ENCODE measurements at regions not wholly inside any gene's neighbourhood (a gene's known extent, or its start where the extent isn't known, plus 50 kb on each side); places are given as distances from the start of the nearest gene placed in this dataset.

- Mint-ChIP-seq H3K4me3 (peak overlapping the region; percentile 42 to 83 (median 72)), H3K27ac (peak overlapping the region; percentile 36 to 96 (median 63)), H3K36me3 (no peaks in the 10 kb centered on the region), H3K9me3 (no peaks in the 10 kb centered on the region), H3K27me3 (peaks cover 5% of the 10 kb centered on the region), H3K4me1 (peaks cover 7 to 51% (median 39%) of the 10 kb centered on the region in 4 donors)
- no peaks in the 10 kb centered on the region for H3K36me3 ChIP-seq (ENCODE audit: control insufficient read depth, insufficient read depth, low read length)
- H3K27me3 ChIP-seq (ENCODE audit: control insufficient read depth, insufficient read depth, low read length), result no peaks in the 10 kb centered on the region
- no peaks in the 10 kb centered on the region for H3K9me3 ChIP-seq (ENCODE audit: control insufficient read depth in 2 of 2, low read length in 2 of 2)
- H3K4me3 ChIP-seq (ENCODE audit: low read depth, low read length), result peak overlapping the region; percentile 80
- H3K27ac ChIP-seq (ENCODE audit: insufficient read depth, low read length, poor library complexity, severe bottlenecking), result peak overlapping the region; percentile 0
- peak; percentile 83 to 85 for ATAC-seq (ENCODE audit: low read depth in 2 of 2)
- DNase-seq, result peak; percentile 34 to 89 (median 78)
- H3K4me1 ChIP-seq (ENCODE audit: control insufficient read depth, insufficient read depth, low read length, poor library complexity, severe bottlenecking), result peaks cover 29% of the 10 kb centered on the region
Measured at GRCh38 chr2:203814661-203815540, 52.7 kb upstream of the CTLA4 start.

- peak overlapping the region; percentile 80 for H3K4me3 ChIP-seq (ENCODE audit: low read depth, low read length)
- H3K9me3 ChIP-seq (ENCODE audit: control insufficient read depth in 2 of 2, low read length in 2 of 2), result no peaks in the 10 kb centered on the region
- Mint-ChIP-seq H3K36me3 (no peaks in the 10 kb centered on the region), H3K27ac (peak overlapping the region; percentile 36 to 96 (median 63)), H3K27me3 (peaks cover 5% of the 10 kb centered on the region), H3K4me1 (peaks cover 7 to 50% (median 36%) of the 10 kb centered on the region in 4 donors), H3K4me3 (peak overlapping the region in 3 of 4 donors; percentile 13 to 81 (median 62)), H3K9me3 (no peaks in the 10 kb centered on the region)
- H3K4me1 ChIP-seq (ENCODE audit: control insufficient read depth, insufficient read depth, low read length, poor library complexity, severe bottlenecking), result peaks cover 29% of the 10 kb centered on the region
- no peaks in the 10 kb centered on the region for H3K27me3 ChIP-seq (ENCODE audit: control insufficient read depth, insufficient read depth, low read length)
- H3K36me3 ChIP-seq (ENCODE audit: control insufficient read depth, insufficient read depth, low read length), result no peaks in the 10 kb centered on the region
- no peak for DNase-seq
- no peak overlapping the region for H3K27ac ChIP-seq (ENCODE audit: insufficient read depth, low read length, poor library complexity, severe bottlenecking)
- ATAC-seq (ENCODE audit: low read depth in 2 of 2), result no peak
Measured at GRCh38 chr2:203815541-203815898, 52.1 kb upstream of the CTLA4 start.

- H3K27ac ChIP-seq (ENCODE audit: insufficient read depth, low read length, poor library complexity, severe bottlenecking), result no peak overlapping the region
- no peaks in the 10 kb centered on the region for H3K36me3 Mint-ChIP-seq
- H3K27me3 Mint-ChIP-seq, result peaks cover 5% of the 10 kb centered on the region
- H3K27me3 ChIP-seq (ENCODE audit: control insufficient read depth, insufficient read depth, low read length), result no peaks in the 10 kb centered on the region
- peak overlapping the region in 2 of 3 donors; percentile 17 to 40 for H3K27ac Mint-ChIP-seq
- no peaks in the 10 kb centered on the region for H3K9me3 ChIP-seq (ENCODE audit: control insufficient read depth in 2 of 2, low read length in 2 of 2)
- H3K4me1 Mint-ChIP-seq, result peaks cover 7 to 44% (median 26%) of the 10 kb centered on the region in 4 donors
- no peaks in the 10 kb centered on the region for H3K36me3 ChIP-seq (ENCODE audit: control insufficient read depth, insufficient read depth, low read length)
- no peak overlapping the region for H3K4me3 Mint-ChIP-seq
- H3K9me3 Mint-ChIP-seq, result no peaks in the 10 kb centered on the region
- DNase-seq, result no peak
- peaks cover 19% of the 10 kb centered on the region for H3K4me1 ChIP-seq (ENCODE audit: control insufficient read depth, insufficient read depth, low read length, poor library complexity, severe bottlenecking)
- H3K4me3 ChIP-seq (ENCODE audit: low read depth, low read length), result no peak overlapping the region
- ATAC-seq (ENCODE audit: low read depth in 2 of 2), result no peak
Measured at GRCh38 chr2:203817147-203817546, 50.4 kb upstream of the CTLA4 start.
